Nephron progenitor cell (in vitro differentiated cells): ENCODE measurements at regions not wholly inside any gene's neighbourhood (a gene's known extent, or its start where the extent isn't known, plus 50 kb on each side); places are given as distances from the start of the nearest gene placed in this dataset.
A peak's percentile ranks its signal among the peaks of the same experiment; 100 is the strongest.
"Not testable (repeated sequence)": the region's sequence is repeated elsewhere in the genome, so short reads cannot be mapped to it uniquely, and the experiment has no call there.

Source experiments
- DNase-seq: peaks from one replicate; pipeline ENCODE4 v3.0.0; 2021
- H3K27ac Mint-ChIP-seq: 2 replicates; pipeline ENCODE4 v1.8.0; 2021; ENCODE audit warnings: mild to moderate bottlenecking, moderate library complexity, mixed read lengths
- H3K27me3 Mint-ChIP-seq: 2 replicates; pipeline ENCODE4 v1.8.0; 2021; ENCODE audit warnings: mild to moderate bottlenecking, low read depth, mixed read lengths; ENCODE audit not compliant: poor library complexity
- H3K36me3 Mint-ChIP-seq: 2 replicates; pipeline ENCODE4 v1.8.0; 2021; ENCODE audit warnings: low read depth, mixed read lengths
- H3K4me1 Mint-ChIP-seq: 2 replicates; pipeline ENCODE4 v1.8.0; 2021; ENCODE audit warnings: mixed read lengths
- H3K4me3 Mint-ChIP-seq: 2 replicates; pipeline ENCODE4 v1.8.0; 2021; ENCODE audit warnings: mild to moderate bottlenecking, moderate library complexity, mixed read lengths
- H3K9me3 Mint-ChIP-seq: 2 replicates; pipeline ENCODE4 v1.8.0; 2021; ENCODE audit warnings: mild to moderate bottlenecking, moderate library complexity, mixed read lengths
- TF ChIP-seq, protein P1 (sequence below): fragments of 200-600 bp; sonication (generic); IDR thresholded peaks from 2 replicates; pipeline ENCODE4 v1.5.0; 2021; ENCODE audit warnings: antibody characterized with exemption

DNA sequence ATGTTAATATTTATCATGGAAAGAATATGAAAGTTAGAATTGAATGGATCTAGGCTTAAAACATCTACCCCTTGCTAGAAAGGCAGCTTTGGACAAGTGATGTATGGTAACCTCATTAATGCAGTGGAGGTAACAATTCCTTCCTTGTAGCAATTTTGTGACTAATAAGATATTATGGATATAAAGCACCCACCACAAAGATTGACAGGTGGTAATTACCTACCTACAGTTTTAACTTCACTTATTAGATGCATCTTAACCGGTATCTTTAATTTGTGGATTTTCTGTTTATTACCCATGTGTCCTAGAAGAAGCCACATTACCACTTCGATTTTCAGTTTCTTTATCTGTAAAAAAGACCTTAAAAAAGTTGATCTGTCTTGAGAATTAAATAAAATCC, 367.0 kb downstream of the DSC3 start:
- Mint-ChIP-seq H3K4me1 (peaks cover 4% of the 10 kb centered on the region), H3K9me3 (peaks cover 10% of the 10 kb centered on the region), H3K27ac (no peak overlapping the region), H3K4me3 (no peak overlapping the region), H3K36me3 (peaks cover 5% of the 10 kb centered on the region), H3K27me3 (no peaks in the 10 kb centered on the region)
- no peak for DNase-seq
- TF ChIP-seq, protein P1, sequence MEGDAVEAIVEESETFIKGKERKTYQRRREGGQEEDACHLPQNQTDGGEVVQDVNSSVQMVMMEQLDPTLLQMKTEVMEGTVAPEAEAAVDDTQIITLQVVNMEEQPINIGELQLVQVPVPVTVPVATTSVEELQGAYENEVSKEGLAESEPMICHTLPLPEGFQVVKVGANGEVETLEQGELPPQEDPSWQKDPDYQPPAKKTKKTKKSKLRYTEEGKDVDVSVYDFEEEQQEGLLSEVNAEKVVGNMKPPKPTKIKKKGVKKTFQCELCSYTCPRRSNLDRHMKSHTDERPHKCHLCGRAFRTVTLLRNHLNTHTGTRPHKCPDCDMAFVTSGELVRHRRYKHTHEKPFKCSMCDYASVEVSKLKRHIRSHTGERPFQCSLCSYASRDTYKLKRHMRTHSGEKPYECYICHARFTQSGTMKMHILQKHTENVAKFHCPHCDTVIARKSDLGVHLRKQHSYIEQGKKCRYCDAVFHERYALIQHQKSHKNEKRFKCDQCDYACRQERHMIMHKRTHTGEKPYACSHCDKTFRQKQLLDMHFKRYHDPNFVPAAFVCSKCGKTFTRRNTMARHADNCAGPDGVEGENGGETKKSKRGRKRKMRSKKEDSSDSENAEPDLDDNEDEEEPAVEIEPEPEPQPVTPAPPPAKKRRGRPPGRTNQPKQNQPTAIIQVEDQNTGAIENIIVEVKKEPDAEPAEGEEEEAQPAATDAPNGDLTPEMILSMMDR = no peak

DNA sequence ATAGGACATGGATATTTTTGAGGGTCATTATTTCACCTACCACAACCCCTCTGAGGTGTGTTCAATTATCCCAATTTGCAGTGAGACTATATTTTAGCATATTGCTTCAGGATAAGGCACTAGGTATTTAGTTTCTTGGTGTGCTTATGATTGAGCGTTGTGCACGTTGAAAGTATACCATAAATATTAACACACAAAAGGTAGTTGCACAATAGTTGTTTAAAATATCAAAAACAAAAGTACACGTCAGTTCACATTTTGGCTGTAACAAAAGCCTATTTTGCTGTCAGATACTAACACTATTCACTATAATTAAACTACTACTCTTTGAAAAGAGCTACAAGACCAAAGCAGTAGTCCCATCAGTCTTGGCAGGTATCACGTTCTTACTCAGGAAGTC, 367.5 kb downstream of the DSC3 start:
- TF ChIP-seq, protein P1 = no peak
- peaks cover 5% of the 10 kb centered on the region for H3K36me3 Mint-ChIP-seq
- no peak for DNase-seq
- no peak overlapping the region for H3K4me3 Mint-ChIP-seq
- H3K9me3 Mint-ChIP-seq = peaks cover 10% of the 10 kb centered on the region
- peaks cover 4% of the 10 kb centered on the region for H3K4me1 Mint-ChIP-seq
- no peak overlapping the region for H3K27ac Mint-ChIP-seq
- no peaks in the 10 kb centered on the region for H3K27me3 Mint-ChIP-seq

DNA sequence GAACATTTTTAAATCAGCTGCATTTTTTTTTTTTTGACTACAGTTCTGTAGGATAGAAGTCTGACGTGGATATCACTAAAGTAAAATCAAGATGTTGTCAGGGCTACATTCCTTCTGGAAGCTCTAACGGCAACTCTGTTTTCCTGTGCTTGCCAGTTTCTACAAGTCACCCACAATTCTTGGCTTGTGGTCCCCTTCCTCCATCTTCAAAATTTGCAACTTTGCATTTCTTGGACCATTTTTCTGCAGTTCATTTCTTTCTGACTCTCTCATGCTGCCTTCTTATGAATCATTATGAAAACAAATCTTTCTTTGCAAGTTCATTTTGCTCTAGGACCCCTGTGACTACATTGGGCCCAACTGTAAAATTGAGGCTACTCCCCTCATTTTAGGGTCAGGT, 367.9 kb downstream of the DSC3 start:
- Mint-ChIP-seq H3K9me3 (peaks cover 10% of the 10 kb centered on the region), H3K4me1 (peaks cover 4% of the 10 kb centered on the region), H3K27ac (no peak overlapping the region), H3K36me3 (peaks cover 5% of the 10 kb centered on the region), H3K27me3 (no peaks in the 10 kb centered on the region), H3K4me3 (no peak overlapping the region)
- TF ChIP-seq, protein P1 = no peak
- DNase-seq = no peak

DNA sequence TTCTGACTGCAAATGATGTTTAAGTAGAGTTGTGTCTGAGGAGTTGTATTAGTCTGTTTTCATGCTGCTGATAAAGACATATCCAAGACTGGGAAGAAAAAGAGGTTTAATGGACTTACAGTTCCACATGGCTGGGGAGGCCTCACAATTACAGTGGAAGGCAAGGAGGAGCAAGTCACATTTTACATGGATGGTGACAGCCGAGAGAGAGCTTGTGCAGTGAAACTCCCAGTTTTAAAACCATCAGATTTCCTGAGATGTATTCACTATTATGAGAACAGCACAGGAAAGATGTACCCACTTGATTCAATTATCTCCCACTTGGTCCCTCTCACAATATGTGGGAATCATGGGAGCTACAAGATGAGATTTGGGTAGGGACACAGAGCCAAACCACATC, 370.1 kb downstream of the DSC3 start:
- H3K27me3 Mint-ChIP-seq, H3K36me3 Mint-ChIP-seq, H3K4me1 Mint-ChIP-seq, H3K4me3 Mint-ChIP-seq, H3K27ac Mint-ChIP-seq, DNase-seq: not testable (repeated sequence)
- peaks cover 23% of the 10 kb centered on the region for H3K9me3 Mint-ChIP-seq

DNA sequence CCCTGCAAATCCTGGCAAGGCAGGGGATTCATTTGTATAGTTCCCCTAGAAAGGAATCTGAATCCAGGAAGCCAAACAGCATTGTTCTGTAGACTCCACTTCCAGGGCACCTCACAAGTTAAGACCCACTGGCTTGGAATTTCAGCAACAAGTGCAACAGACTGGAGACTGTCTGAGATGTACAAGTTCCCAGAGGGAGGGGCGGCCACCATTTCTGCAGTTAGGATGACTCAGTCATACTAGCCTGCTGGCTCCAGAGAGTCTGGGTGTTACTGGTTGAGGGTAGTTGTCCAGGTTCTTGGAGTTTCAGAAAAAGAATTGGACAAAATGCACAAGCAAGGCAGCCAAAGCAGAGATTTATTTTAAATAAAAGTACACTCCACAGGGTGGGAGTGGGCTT, 384.2 kb downstream of the DSC3 start:
- no peaks in the 10 kb centered on the region for H3K27me3 Mint-ChIP-seq
- H3K36me3 Mint-ChIP-seq = no peaks in the 10 kb centered on the region
- H3K27ac Mint-ChIP-seq = no peak overlapping the region
- H3K4me1 Mint-ChIP-seq = peaks cover under 1% of the 10 kb centered on the region
- H3K9me3 Mint-ChIP-seq = peaks cover 52% of the 10 kb centered on the region
- no peak for DNase-seq
- no peak overlapping the region for H3K4me3 Mint-ChIP-seq
- TF ChIP-seq, protein P1 = no peak

DNA sequence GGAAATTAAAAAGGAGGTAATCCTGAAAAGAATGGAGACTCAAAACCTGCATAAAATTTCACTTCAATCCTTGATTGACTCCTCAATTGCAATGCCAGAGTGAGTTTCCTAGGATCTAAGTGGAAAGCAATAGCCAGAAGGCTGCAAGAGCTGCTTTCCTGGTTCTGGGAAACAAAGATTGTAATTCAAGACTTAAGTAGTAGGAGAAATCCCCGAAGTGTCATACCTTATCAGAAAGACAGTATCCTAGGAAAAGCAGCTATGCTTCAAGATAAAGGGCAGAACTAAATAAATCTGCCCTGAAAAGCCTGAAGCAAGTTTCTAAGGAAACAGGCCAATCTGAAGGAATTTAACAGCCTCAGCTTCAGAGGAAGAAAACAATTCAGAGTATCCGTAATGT, 390.2 kb downstream of the DSC3 start:
- Mint-ChIP-seq H3K9me3 (peaks cover 11% of the 10 kb centered on the region), H3K27me3 (no peaks in the 10 kb centered on the region), H3K4me1 (peaks cover 35% of the 10 kb centered on the region), H3K27ac (peak overlapping the region; percentile 87), H3K4me3 (no peak overlapping the region), H3K36me3 (no peaks in the 10 kb centered on the region)
- TF ChIP-seq, protein P1 = no peak
- no peak for DNase-seq
